Uterus (tissue), 2 donors: ENCODE measurements at regions not wholly inside any gene's neighbourhood (a gene's known extent, or its start where the extent isn't known, plus 50 kb on each side); places are given as distances from the start of the nearest gene placed in this dataset.

ENCODE experiments used
- CTCF ChIP-seq, 4 experiments: fragments of 200-600 bp in 2 of 4; fragments of 450-650 bp in 2 of 4; sonication (generic) in 2 of 4; IDR thresholded peaks; one replicate each; pipeline ENCODE4 v1.5.1; 2016 to 2019; ENCODE audit warnings: antibody characterized with exemption in 4 of 4, mild to moderate bottlenecking in 2 of 4, moderate library complexity in 1 of 4
- POLR2A ChIP-seq, 2 donors: fragments of 450-650 bp; IDR thresholded peaks; one replicate each; pipeline ENCODE4 v1.6.1; 2016; ENCODE audit warnings: antibody characterized with exemption in 2 of 2, mild to moderate bottlenecking in 1 of 2, moderate library complexity in 1 of 2

GRCh38 chr11:126149759-126150625 lies 61.5 kb downstream of the RPUSD4 start:
- TF ChIP-seq CTCF (IDR thresholded peaks at IDR 0.05) (no peak), POLR2A (IDR thresholded peaks at IDR 0.05) (no peak)
